Tibial artery (tissue), 4 donors: ENCODE measurements at regions not wholly inside any gene's neighbourhood (a gene's known extent, or its start where the extent isn't known, plus 50 kb on each side); places are given as distances from the start of the nearest gene placed in this dataset.

Experiments
- DNase-seq, 2 donors: peaks; one replicate each; pipeline ENCODE4 v3.0.0-alpha.2; 2019
- H3K27ac ChIP-seq, 2 donors: fragments of 200-600 bp; sonication (generic) in 1 of 2; 1 replicate in 1 of 2; 2 replicates in 1 of 2; pipeline ENCODE4 v1.5.1; 2018 to 2019; ENCODE audit warnings: mild to moderate bottlenecking in 1 of 2
- H3K27me3 ChIP-seq, 2 donors: fragments of 200-600 bp; sonication (generic) in 1 of 2; one replicate each; pipeline versions ENCODE4 v1.5.1 to v1.6.0; 2016 to 2019
- H3K36me3 ChIP-seq, 3 donors: fragments of 200-600 bp; sonication (generic) in 2 of 3; one replicate each; pipeline ENCODE4 v1.5.1; 2016 to 2019; ENCODE audit warnings: mild to moderate bottlenecking in 2 of 3
- H3K4me1 ChIP-seq, 4 donors: fragments of 200-600 bp; sonication (generic) in 2 of 4; 1 replicate in 3 of 4; 2 replicates in 1 of 4; pipeline ENCODE4 v1.5.1; 2016 to 2019
- H3K4me3 ChIP-seq, 2 donors: fragments of 200-600 bp; sonication (generic) in 1 of 2; 1 replicate in 1 of 2; 2 replicates in 1 of 2; pipeline ENCODE4 v1.5.1; 2018 to 2019; ENCODE audit warnings: mild to moderate bottlenecking in 2 of 2
- H3K9me3 ChIP-seq, 3 donors: fragments of 200-600 bp; sonication (generic) in 1 of 3; one replicate each; pipeline ENCODE4 v1.5.1; 2016 to 2019
- intact Hi-C: fragments of 100-400 bp; cut with DNase I; formaldehyde crosslinking; loops from one replicate; pipeline ENCODE4 v1.15.0; 2023; ENCODE audit warnings: low total_unique reads
- TF ChIP-seq, protein P1 (sequence below), 2 experiments: fragments of 200-600 bp in 1 of 2; fragments of 450-650 bp in 1 of 2; IDR thresholded peaks; one replicate each; pipeline ENCODE4 v1.5.1; 2017 to 2019; ENCODE audit warnings: antibody characterized with exemption in 2 of 2, mild to moderate bottlenecking in 1 of 2, moderate library complexity in 1 of 2

DNA sequence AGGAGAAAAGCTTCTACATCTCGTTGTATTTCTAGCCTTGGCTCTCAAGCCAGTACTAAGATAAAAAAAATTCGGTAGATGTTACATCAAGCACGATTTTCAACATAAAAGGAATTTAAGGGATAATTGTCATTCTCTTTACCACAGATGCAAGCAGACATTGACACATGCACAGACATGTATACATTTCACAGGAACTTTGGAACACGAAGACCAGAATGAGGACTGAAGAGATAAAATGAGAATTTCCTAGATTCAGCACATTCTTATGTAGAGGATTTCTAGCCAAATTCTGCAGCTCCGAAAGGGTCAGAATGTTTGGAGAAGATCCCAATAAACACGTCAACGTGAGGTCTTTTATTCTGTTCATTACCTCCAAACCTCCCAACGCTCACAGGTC, 284.5 kb upstream of the ARGLU1 start:
- no peak for DNase-seq
- Histone ChIP-seq H3K36me3 (no peaks in the 10 kb centered on the region), H3K27me3 (no peaks in the 10 kb centered on the region), H3K4me3 (no peak overlapping the region), H3K4me1 (no peaks in the 10 kb centered on the region), H3K27ac (no peak overlapping the region), H3K9me3 (no peaks in the 10 kb centered on the region)
- TF ChIP-seq, protein P1, sequence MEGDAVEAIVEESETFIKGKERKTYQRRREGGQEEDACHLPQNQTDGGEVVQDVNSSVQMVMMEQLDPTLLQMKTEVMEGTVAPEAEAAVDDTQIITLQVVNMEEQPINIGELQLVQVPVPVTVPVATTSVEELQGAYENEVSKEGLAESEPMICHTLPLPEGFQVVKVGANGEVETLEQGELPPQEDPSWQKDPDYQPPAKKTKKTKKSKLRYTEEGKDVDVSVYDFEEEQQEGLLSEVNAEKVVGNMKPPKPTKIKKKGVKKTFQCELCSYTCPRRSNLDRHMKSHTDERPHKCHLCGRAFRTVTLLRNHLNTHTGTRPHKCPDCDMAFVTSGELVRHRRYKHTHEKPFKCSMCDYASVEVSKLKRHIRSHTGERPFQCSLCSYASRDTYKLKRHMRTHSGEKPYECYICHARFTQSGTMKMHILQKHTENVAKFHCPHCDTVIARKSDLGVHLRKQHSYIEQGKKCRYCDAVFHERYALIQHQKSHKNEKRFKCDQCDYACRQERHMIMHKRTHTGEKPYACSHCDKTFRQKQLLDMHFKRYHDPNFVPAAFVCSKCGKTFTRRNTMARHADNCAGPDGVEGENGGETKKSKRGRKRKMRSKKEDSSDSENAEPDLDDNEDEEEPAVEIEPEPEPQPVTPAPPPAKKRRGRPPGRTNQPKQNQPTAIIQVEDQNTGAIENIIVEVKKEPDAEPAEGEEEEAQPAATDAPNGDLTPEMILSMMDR (IDR thresholded peaks at IDR 0.05) = no peak
- intact Hi-C loops = no loop called here

GRCh38 chr13:106850973-106851650, 283.2 kb upstream of the ARGLU1 start:
- H3K4me1 ChIP-seq = no peaks in the 10 kb centered on the region
- no peaks in the 10 kb centered on the region for H3K9me3 ChIP-seq
- no peak overlapping the region for H3K4me3 ChIP-seq
- intact Hi-C loops = no loop called here
- no peak for DNase-seq
- H3K36me3 ChIP-seq = no peaks in the 10 kb centered on the region
- TF ChIP-seq, protein P1 (IDR thresholded peaks at IDR 0.05) = no peak
- H3K27me3 ChIP-seq = no peaks in the 10 kb centered on the region
- H3K27ac ChIP-seq = no peak overlapping the region

- no peaks in the 10 kb centered on the region for H3K36me3 ChIP-seq
- no peak for DNase-seq
- no peak overlapping the region for H3K4me3 ChIP-seq
- no peak overlapping the region for H3K27ac ChIP-seq
- H3K27me3 ChIP-seq = no peaks in the 10 kb centered on the region
- no peaks in the 10 kb centered on the region for H3K9me3 ChIP-seq
- no peaks in the 10 kb centered on the region for H3K4me1 ChIP-seq
- intact Hi-C loops = no loop called here
- TF ChIP-seq, protein P1 (IDR thresholded peaks at IDR 0.05) = no peak
Measured at GRCh38 chr13:106846571-106847448, 278.9 kb upstream of the ARGLU1 start.

DNA sequence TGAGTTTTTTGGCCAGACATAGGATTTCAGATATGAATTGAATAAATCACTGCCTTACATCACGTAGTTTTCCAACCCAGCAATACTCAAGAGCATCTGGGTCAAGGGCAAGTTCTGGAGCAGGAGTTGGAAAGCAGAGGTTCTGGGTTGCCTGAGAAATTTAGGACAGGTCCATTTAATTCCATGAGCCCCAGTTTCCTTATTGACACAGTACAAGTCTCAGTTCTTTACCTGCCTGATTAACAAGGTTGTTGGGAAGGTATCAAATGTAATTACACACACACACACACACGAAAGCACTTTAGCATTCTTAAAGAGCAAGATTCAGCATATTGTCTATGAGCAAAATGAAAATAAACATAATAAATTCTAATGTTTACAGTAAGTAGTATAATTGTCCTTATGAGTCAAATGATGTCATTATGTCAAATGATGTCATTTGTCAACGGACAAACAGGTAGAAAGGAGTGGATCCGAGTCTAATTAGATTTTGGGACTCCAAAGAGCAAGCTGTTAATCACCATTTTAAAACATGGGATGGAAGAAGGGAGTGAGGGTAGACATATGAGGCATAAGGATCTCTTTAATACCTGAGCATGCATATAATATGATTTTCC, 268.4 kb upstream of the ARGLU1 start:
- no peaks in the 10 kb centered on the region for H3K27me3 ChIP-seq
- intact Hi-C loops = no loop called here
- H3K36me3 ChIP-seq = no peaks in the 10 kb centered on the region
- DNase-seq = no peak
- TF ChIP-seq, protein P1 (IDR thresholded peaks at IDR 0.05) = no peak
- H3K27ac ChIP-seq = no peak overlapping the region
- peaks cover 0 to 10% (median 3%) of the 10 kb centered on the region in 4 donors for H3K4me1 ChIP-seq
- no peaks in the 10 kb centered on the region for H3K9me3 ChIP-seq
- no peak overlapping the region for H3K4me3 ChIP-seq

DNA sequence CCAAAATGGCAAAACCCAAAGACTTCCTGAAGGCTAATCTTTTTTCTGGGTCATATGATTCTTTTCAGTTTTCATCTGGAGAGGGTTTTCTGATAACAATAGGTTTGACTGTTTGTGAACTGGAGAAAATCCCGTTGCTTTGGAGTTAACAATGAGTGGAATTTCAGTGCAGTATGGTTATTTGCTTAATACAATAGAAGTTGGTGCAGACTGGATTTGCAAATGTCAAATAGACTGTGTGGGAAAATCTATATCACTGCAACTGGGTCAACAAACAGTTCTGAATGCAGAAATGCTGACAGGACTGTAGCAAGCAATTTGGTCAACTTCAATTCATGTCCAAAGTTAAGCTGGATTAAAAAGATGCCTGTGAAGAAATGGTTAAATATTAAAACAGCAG, 267.5 kb upstream of the ARGLU1 start:
- DNase-seq = no peak
- intact Hi-C loops = no loop called here
- peaks cover 0 to 10% (median 3%) of the 10 kb centered on the region in 4 donors for H3K4me1 ChIP-seq
- H3K36me3 ChIP-seq = no peaks in the 10 kb centered on the region
- H3K27ac ChIP-seq = no peak overlapping the region
- no peaks in the 10 kb centered on the region for H3K9me3 ChIP-seq
- no peak overlapping the region for H3K4me3 ChIP-seq
- no peaks in the 10 kb centered on the region for H3K27me3 ChIP-seq
- TF ChIP-seq, protein P1 (IDR thresholded peaks at IDR 0.05) = no peak
